ENCODE measurements at regions not wholly inside any gene's neighbourhood (a gene's known extent, or its start where the extent isn't known, plus 50 kb on each side); places are given as distances from the start of the nearest gene placed in this dataset.

- no peak for ATAC-seq (replicated peaks)
- no peak for DNase-seq
- H3K27ac Mint-ChIP-seq: no peak overlapping the region
Observed at GRCh38 chr10:33542752-33543505, 208.5 kb upstream of the NRP1 start.

GRCh38 chr10:33539116-33539515, 204.6 kb upstream of the NRP1 start:
- ATAC-seq (replicated peaks): no peak
- H3K4me3 Mint-ChIP-seq: no peak overlapping the region
- H3K27ac Mint-ChIP-seq: no peak overlapping the region

More at GRCh38 chr10:33542752-33543505, 208.5 kb upstream of the NRP1 start:
- Mint-ChIP-seq H3K36me3 (ENCODE audit: insufficient read depth) (no peaks in the 10 kb centered on the region), H3K4me1 (ENCODE audit: low read depth in 2 of 2) (no peaks in the 10 kb centered on the region), H3K27me3 (peaks cover 19 to 30% of the 10 kb centered on the region in 2 donors), H3K9me3 (peaks cover 0 to 11% of the 10 kb centered on the region in 2 donors), H3K4me3 (no peak overlapping the region)

GRCh38 chr10:33537066-33537465, 202.6 kb upstream of the NRP1 start:
- no peak overlapping the region for H3K4me3 Mint-ChIP-seq
- DNase-seq: no peak
- H3K27ac Mint-ChIP-seq: no peak overlapping the region
- ATAC-seq (replicated peaks): no peak
- H3K36me3 Mint-ChIP-seq (ENCODE audit: insufficient read depth): no peaks in the 10 kb centered on the region
- no peaks in the 10 kb centered on the region for H3K9me3 Mint-ChIP-seq
- peaks cover 41 to 55% of the 10 kb centered on the region in 2 donors for H3K27me3 Mint-ChIP-seq
- no peaks in the 10 kb centered on the region for H3K4me1 Mint-ChIP-seq (ENCODE audit: low read depth in 2 of 2)

More at GRCh38 chr10:33539116-33539515, 204.6 kb upstream of the NRP1 start:
- Mint-ChIP-seq H3K36me3 (ENCODE audit: insufficient read depth) (no peaks in the 10 kb centered on the region), H3K4me1 (ENCODE audit: low read depth in 2 of 2) (no peaks in the 10 kb centered on the region), H3K9me3 (peaks cover 0 to 11% of the 10 kb centered on the region in 2 donors), H3K27me3 (peaks cover 33 to 49% of the 10 kb centered on the region in 2 donors)
- no peak for DNase-seq

DNA sequence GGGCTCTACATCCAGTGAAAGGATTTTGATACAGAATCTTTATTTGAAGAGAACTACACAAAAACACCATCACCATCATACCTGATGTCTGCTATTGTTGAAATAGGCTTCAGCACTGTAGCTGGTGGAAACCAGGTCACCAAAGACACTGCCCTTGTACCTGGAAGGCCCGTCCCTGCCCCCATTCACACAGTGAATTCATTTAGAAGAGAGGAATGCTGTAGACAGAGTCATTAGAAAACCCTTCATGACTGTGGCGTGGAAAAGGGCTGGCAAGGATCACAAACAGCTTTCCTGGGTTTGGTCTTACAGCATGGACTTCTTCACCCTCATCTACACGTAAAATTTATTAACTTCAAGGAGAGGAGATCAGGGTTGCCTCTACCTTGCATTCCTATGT, 202.0 kb upstream of the NRP1 start:
- peaks cover 35 to 53% of the 10 kb centered on the region in 2 donors for H3K27me3 Mint-ChIP-seq
- no peak overlapping the region for H3K27ac Mint-ChIP-seq
- DNase-seq (no peak), ATAC-seq (replicated peaks) (no peak)
- no peak overlapping the region for H3K4me3 Mint-ChIP-seq
- no peaks in the 10 kb centered on the region for H3K4me1 Mint-ChIP-seq (ENCODE audit: low read depth in 2 of 2)
- no peaks in the 10 kb centered on the region for H3K36me3 Mint-ChIP-seq (ENCODE audit: insufficient read depth)
- no peaks in the 10 kb centered on the region for H3K9me3 Mint-ChIP-seq

DNA sequence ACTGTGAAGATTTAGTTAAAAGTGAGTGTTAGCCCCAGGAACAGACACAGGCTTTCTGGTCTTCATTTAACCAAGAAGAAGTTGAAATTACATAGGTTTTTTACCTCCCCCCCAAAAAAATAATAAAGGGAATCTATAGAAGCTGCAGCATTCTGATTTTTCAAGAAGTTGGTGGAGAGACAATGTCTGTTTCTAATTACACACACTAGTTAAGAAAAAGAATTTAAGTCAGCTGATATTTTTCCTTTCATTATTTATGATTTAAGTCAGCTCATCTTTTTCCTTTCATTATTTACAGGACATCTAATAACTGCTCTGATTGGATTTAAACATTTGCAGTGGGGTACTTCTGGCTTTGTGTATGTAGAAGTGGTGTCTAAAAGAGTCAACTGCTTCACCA, 201.4 kb upstream of the NRP1 start:
- Mint-ChIP-seq H3K27ac (no peak overlapping the region), H3K27me3 (peaks cover 32 to 53% of the 10 kb centered on the region in 2 donors), H3K9me3 (no peaks in the 10 kb centered on the region), H3K4me3 (no peak overlapping the region), H3K36me3 (ENCODE audit: insufficient read depth) (no peaks in the 10 kb centered on the region), H3K4me1 (ENCODE audit: low read depth in 2 of 2) (no peaks in the 10 kb centered on the region)
- DNase-seq (no peak), ATAC-seq (replicated peaks) (no peak)

DNA sequence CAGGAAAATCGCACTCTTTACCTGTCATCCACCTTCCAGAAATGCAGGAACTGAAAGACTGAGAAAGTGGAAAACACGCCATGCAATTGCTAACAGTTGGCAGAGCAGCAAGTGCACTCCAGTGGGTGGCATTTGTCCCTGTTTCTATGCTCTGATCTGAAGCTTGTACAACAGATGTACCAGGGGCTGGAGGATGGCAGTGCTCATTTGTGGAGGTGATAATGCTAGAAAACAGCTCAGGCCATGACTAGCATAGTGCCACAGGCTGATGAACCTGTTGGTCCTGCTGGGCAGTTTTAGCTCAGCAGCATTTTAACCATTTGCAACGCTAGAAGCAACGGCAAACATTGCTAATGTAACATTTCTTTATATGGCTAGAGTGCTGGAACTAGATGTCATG, 199.9 kb upstream of the NRP1 start:
- no peak overlapping the region for H3K27ac Mint-ChIP-seq
- ATAC-seq (replicated peaks) (no peak), DNase-seq (no peak)
- no peak overlapping the region for H3K4me3 Mint-ChIP-seq
- H3K36me3 Mint-ChIP-seq (ENCODE audit: insufficient read depth): no peaks in the 10 kb centered on the region
- no peaks in the 10 kb centered on the region for H3K9me3 Mint-ChIP-seq
- H3K4me1 Mint-ChIP-seq (ENCODE audit: low read depth in 2 of 2): no peaks in the 10 kb centered on the region
- peaks cover 32 to 59% of the 10 kb centered on the region in 2 donors for H3K27me3 Mint-ChIP-seq

DNA sequence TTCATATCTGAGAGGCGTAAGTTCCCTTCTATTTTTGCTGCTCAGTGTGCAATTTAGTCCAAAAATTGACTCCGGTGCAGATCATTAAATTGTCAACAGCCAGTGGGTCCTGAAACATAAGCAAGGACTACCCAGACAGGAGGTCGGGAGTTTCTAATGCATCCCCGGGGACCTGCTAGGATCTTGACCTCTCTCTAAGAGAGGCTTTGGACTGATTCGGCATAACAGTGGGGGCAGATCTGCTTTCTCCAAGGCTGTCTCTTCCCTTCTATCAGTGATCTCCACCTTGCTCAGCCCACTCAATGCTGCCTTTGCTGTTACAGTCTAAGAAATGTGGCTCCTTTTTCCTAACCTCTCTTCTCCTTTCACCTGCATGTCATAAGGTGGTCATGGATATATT, 199.1 kb upstream of the NRP1 start:
- DNase-seq (no peak), ATAC-seq (replicated peaks) (no peak)
- peaks cover 29 to 51% of the 10 kb centered on the region in 2 donors for H3K27me3 Mint-ChIP-seq
- H3K27ac Mint-ChIP-seq: no peak overlapping the region
- H3K4me3 Mint-ChIP-seq: no peak overlapping the region
- no peaks in the 10 kb centered on the region for H3K36me3 Mint-ChIP-seq (ENCODE audit: insufficient read depth)
- no peaks in the 10 kb centered on the region for H3K4me1 Mint-ChIP-seq (ENCODE audit: low read depth in 2 of 2)
- no peaks in the 10 kb centered on the region for H3K9me3 Mint-ChIP-seq

- DNase-seq (no peak), ATAC-seq (replicated peaks) (no peak)
- H3K4me1 Mint-ChIP-seq (ENCODE audit: low read depth in 2 of 2): no peaks in the 10 kb centered on the region
- no peaks in the 10 kb centered on the region for H3K36me3 Mint-ChIP-seq (ENCODE audit: insufficient read depth)
- H3K9me3 Mint-ChIP-seq: no peaks in the 10 kb centered on the region
- peaks cover 22 to 44% of the 10 kb centered on the region in 2 donors for H3K27me3 Mint-ChIP-seq
- H3K4me3 Mint-ChIP-seq: no peak overlapping the region
- no peak overlapping the region for H3K27ac Mint-ChIP-seq
Observed at GRCh38 chr10:33532901-33533300, 198.4 kb upstream of the NRP1 start.

- Mint-ChIP-seq H3K4me1 (ENCODE audit: low read depth in 2 of 2) (no peaks in the 10 kb centered on the region), H3K27me3 (peaks cover 8 to 27% of the 10 kb centered on the region in 2 donors), H3K27ac (no peak overlapping the region), H3K9me3 (no peaks in the 10 kb centered on the region), H3K36me3 (ENCODE audit: insufficient read depth) (no peaks in the 10 kb centered on the region), H3K4me3 (no peak overlapping the region)
- DNase-seq (no peak), ATAC-seq (replicated peaks) (no peak)
Observed at GRCh38 chr10:33529234-33529633, 194.8 kb upstream of the NRP1 start.

- ATAC-seq (replicated peaks) (no peak), DNase-seq (no peak)
- Mint-ChIP-seq H3K4me1 (ENCODE audit: low read depth in 2 of 2) (no peaks in the 10 kb centered on the region), H3K9me3 (peaks cover 2 to 6% of the 10 kb centered on the region in 2 donors), H3K27me3 (peaks cover 23 to 40% of the 10 kb centered on the region in 2 donors), H3K36me3 (ENCODE audit: insufficient read depth) (no peaks in the 10 kb centered on the region), H3K4me3 (no peak overlapping the region), H3K27ac (no peak overlapping the region)
Observed at GRCh38 chr10:33524966-33525365, 190.5 kb upstream of the NRP1 start.

GRCh38 chr10:33524041-33524440, 189.6 kb upstream of the NRP1 start:
- H3K27me3 Mint-ChIP-seq: peaks cover 27 to 44% of the 10 kb centered on the region in 2 donors

DNA sequence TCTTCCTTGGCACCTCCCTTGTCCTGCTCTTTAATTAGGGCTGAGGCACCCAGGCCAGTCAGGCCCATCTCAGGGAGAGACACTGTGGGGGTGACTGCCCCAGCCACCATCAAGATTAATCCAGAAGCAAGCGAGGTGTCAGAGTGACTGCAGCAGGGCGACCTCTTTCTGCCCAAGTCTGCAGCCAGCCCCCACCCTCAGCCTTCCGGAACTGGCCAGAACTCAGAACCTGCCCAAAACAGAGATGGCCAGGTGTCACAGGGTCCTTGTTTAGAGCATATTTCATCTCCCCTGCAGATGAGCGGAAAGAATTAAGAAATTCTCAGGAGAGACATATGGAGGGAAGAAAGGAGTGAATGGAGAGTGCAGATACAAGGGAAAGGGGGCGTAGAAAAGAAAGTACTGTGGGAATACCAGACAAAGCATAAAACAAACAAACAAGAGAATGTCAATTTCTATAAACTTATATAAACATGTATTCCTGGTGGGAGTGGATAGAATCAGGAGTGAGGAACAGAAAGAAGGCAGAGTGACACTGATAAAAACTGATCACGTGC, 188.8 kb upstream of the NRP1 start:
- ATAC-seq (replicated peaks) (no peak), DNase-seq (no peak)
- no peak overlapping the region for H3K4me3 Mint-ChIP-seq
- H3K27me3 Mint-ChIP-seq: peaks cover 34 to 51% of the 10 kb centered on the region in 2 donors
- peaks cover 2 to 6% of the 10 kb centered on the region in 2 donors for H3K9me3 Mint-ChIP-seq
- no peaks in the 10 kb centered on the region for H3K36me3 Mint-ChIP-seq (ENCODE audit: insufficient read depth)
- H3K4me1 Mint-ChIP-seq (ENCODE audit: low read depth in 2 of 2): no peaks in the 10 kb centered on the region
- no peak overlapping the region for H3K27ac Mint-ChIP-seq

More at GRCh38 chr10:33524041-33524440, 189.6 kb upstream of the NRP1 start:
- no peaks in the 10 kb centered on the region for H3K4me1 Mint-ChIP-seq (ENCODE audit: low read depth in 2 of 2)
- no peak overlapping the region for H3K4me3 Mint-ChIP-seq
- peaks cover 2 to 6% of the 10 kb centered on the region in 2 donors for H3K9me3 Mint-ChIP-seq
- H3K36me3 Mint-ChIP-seq (ENCODE audit: insufficient read depth): no peaks in the 10 kb centered on the region
- no peak overlapping the region for H3K27ac Mint-ChIP-seq
- ATAC-seq (replicated peaks) (no peak), DNase-seq (no peak)

GRCh38 chr10:33521904-33522303, 187.4 kb upstream of the NRP1 start:
- DNase-seq (no peak), ATAC-seq (replicated peaks) (no peak)
- no peak overlapping the region for H3K27ac Mint-ChIP-seq
- H3K9me3 Mint-ChIP-seq: peaks cover 2 to 6% of the 10 kb centered on the region in 2 donors
- no peaks in the 10 kb centered on the region for H3K4me1 Mint-ChIP-seq (ENCODE audit: low read depth in 2 of 2)
- H3K36me3 Mint-ChIP-seq (ENCODE audit: insufficient read depth): no peaks in the 10 kb centered on the region
- H3K27me3 Mint-ChIP-seq: peaks cover 42 to 60% of the 10 kb centered on the region in 2 donors
- H3K4me3 Mint-ChIP-seq: no peak overlapping the region

DNA sequence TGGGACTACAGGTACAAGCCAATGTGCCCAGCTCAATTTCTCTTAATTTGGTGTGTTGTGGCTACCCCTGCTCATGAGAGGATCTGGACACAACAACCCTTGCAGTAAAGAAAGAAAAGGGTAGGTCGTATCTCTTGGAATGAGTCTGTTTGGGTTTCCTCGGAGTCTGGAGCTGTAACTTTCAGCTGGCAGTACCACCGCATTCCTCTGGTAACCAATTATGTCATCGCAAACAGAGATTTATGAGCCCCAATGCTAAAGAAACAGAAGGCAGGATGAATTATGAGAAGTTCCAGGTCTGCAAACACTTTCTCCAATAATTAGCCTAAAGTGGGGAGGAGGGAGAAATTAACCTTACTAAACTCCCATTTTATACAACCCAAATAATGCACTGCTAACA, 186.6 kb upstream of the NRP1 start:
- Mint-ChIP-seq H3K4me1 (ENCODE audit: low read depth in 2 of 2) (no peaks in the 10 kb centered on the region), H3K4me3 (no peak overlapping the region), H3K9me3 (peaks cover 2 to 6% of the 10 kb centered on the region in 2 donors), H3K36me3 (ENCODE audit: insufficient read depth) (no peaks in the 10 kb centered on the region), H3K27ac (no peak overlapping the region), H3K27me3 (peaks cover 42 to 60% of the 10 kb centered on the region in 2 donors)
- no peak for DNase-seq
- ATAC-seq (replicated peaks): no peak

Data from effector memory CD8-positive, alpha-beta T cell (primary cell).